HepG2 (cell line): ENCODE measurements at regions not wholly inside any gene's neighbourhood (a gene's known extent, or its start where the extent isn't known, plus 50 kb on each side); places are given as distances from the start of the nearest gene placed in this dataset.

Experiments
- ATAC-seq: fragments of 200-7000 bp; cut with Tn5 transposase; 3 replicates; pipeline ENCODE4 v1.9.1; 2020; ENCODE audit warnings: mild to moderate bottlenecking, moderate library complexity
- BruUV-seq: library from RNA; stranded (reverse); fragments of 400-500 nt; replicated peaks from 2 replicates; lab custom pipeline; 2021; lab: Mats Ljungman, UMichigan
- CTCF ChIA-PET: fragments of 300-600 bp; formaldehyde crosslinking; extraction: SDS; loops from one replicate; lab custom pipeline; 2021; ENCODE audit warnings: low total read pairs, inconsistent platforms, low intra/inter-chr PET ratio; lab: Yijun Ruan, JAX
- POLR2A ChIA-PET: fragments of 350-600 bp; sonication (Branson Sonifier 250); formaldehyde crosslinking; loops from one replicate; lab custom pipeline; 2020; ENCODE audit warnings: antibody characterized with exemption, inconsistent platforms; lab: Yijun Ruan, JAX
- DNase-seq: peaks from one replicate; pipeline ENCODE4 v3.0.0-alpha.2; 2015; ENCODE audit warnings: low spot score
- FAIRE-seq: peaks from 3 replicates; lab custom pipeline; 2011; peaks lifted over from hg19 to GRCh38; lab: Jason Lieb, UNC
- H2AFZ ChIP-seq: one replicate; pipeline ENCODE4 v1.6.1; 2011; ENCODE audit warnings: low read length, inconsistent platforms
- H3K27ac ChIP-seq: fragments of 300-600 bp; 3 replicates; pipeline ENCODE4 v1.8.0; 2011; ENCODE audit warnings: mixed run types, mild to moderate bottlenecking, mixed read lengths, low read length, inconsistent platforms; ENCODE audit not compliant: insufficient read depth; ENCODE audit errors: extremely low read length
- H3K27me3 ChIP-seq, 2 experiments: fragments of 200-600 bp in 1 of 2; 2 replicates in 1 of 2; 3 replicates in 1 of 2; pipeline versions ENCODE4 v1.6.0 to v1.8.0; 2011; ENCODE audit warnings: low read length in 2 of 2, mild to moderate bottlenecking in 2 of 2, moderate library complexity in 2 of 2, inconsistent platforms in 1 of 2; ENCODE audit not compliant: insufficient read depth in 2 of 2, control insufficient read depth in 1 of 2
- H3K36me3 ChIP-seq, 2 experiments: fragments of 200-600 bp in 1 of 2; replicated peaks in 1 of 2; 2 replicates in 1 of 2; 3 replicates in 1 of 2; pipeline versions ENCODE4 v1.5.1 to v1.8.0; 2011; ENCODE audit warnings: low read length in 2 of 2, inconsistent platforms in 1 of 2; ENCODE audit not compliant: insufficient read depth in 2 of 2, control insufficient read depth in 1 of 2
- H3K4me1 ChIP-seq: 2 replicates; pipeline ENCODE4 v1.5.1; 2012; ENCODE audit warnings: low read length, inconsistent platforms; ENCODE audit not compliant: insufficient read depth
- H3K4me2 ChIP-seq: 2 replicates; pipeline ENCODE4 v1.6.0; 2011; ENCODE audit warnings: low read depth, low read length, inconsistent platforms
- H3K4me3 ChIP-seq, 3 experiments: fragments of 200-600 bp in 1 of 3; sonication (generic), shearing (Covaris generic) in 1 of 3; replicated peaks in 1 of 3; 2 replicates each; pipeline ENCODE4 v1.5.1; 2011 to 2016; ENCODE audit warnings: low read length in 3 of 3, inconsistent platforms in 2 of 3, low read depth in 2 of 3, mild to moderate bottlenecking in 2 of 3, control low read depth in 1 of 3, mixed read lengths in 1 of 3; ENCODE audit not compliant: insufficient read depth in 1 of 3
- H3K79me2 ChIP-seq: one replicate; pipeline ENCODE4 v1.6.1; 2011; ENCODE audit warnings: low read length, inconsistent platforms; ENCODE audit not compliant: insufficient read depth
- H3K9ac ChIP-seq: 2 replicates; pipeline ENCODE4 v1.6.0; 2011; ENCODE audit warnings: mild to moderate bottlenecking, low read depth, low read length, inconsistent platforms; ENCODE audit not compliant: insufficient read depth
- H3K9me3 ChIP-seq: 2 replicates; pipeline ENCODE4 v1.5.1; 2012; ENCODE audit warnings: mild to moderate bottlenecking, low read length
- H4K20me1 ChIP-seq: 2 replicates; pipeline ENCODE4 v1.6.0; 2011; ENCODE audit warnings: inconsistent platforms, mild to moderate bottlenecking, low read length, moderate library complexity; ENCODE audit not compliant: insufficient read depth
- ARID3A ChIP-seq: IDR thresholded peaks from 2 replicates; pipeline ENCODE4 v1.6.1; 2012; ENCODE audit warnings: low read depth, low read length, improper control_type of control experiment
- ATF4 ChIP-seq, 2 experiments: fragments of 450-650 bp in 1 of 2; sonication (generic) in 1 of 2; formaldehyde crosslinking; IDR thresholded peaks; 2 replicates each; pipeline versions ENCODE4 v1.5.0 to v1.8.0; 2020 to 2022; ENCODE audit warnings: mild to moderate bottlenecking in 1 of 2, missing genetic modification reagents in 1 of 2
- HNRNPL ChIP-seq: fragments of 200-400 bp; formaldehyde crosslinking; IDR thresholded peaks from 2 replicates; pipeline ENCODE4 v1.6.1; 2017; ENCODE audit warnings: mild to moderate bottlenecking, low read depth, low read length
- HNRNPLL ChIP-seq: fragments of 200-400 bp; formaldehyde crosslinking; IDR thresholded peaks from 2 replicates; pipeline ENCODE4 v1.6.1; 2017; ENCODE audit warnings: mild to moderate bottlenecking, low read depth, low read length; ENCODE audit not compliant: poor library complexity, severe bottlenecking
- KLF16 ChIP-seq, 2 experiments: sonication (generic) in 1 of 2; formaldehyde crosslinking in 1 of 2; IDR thresholded peaks; 2 replicates each; pipeline versions ENCODE4 v1.6.1 to v1.8.0; 2016 to 2023; ENCODE audit warnings: missing genetic modification reagents in 2 of 2, missing compliant biosample characterization in 1 of 2
- MXD1 ChIP-seq: sonication (generic); formaldehyde crosslinking; IDR thresholded peaks from 2 replicates; pipeline ENCODE4 v1.4.0; 2020; ENCODE audit warnings: mild to moderate bottlenecking, missing genetic modification reagents
- NFE2 ChIP-seq: sonication (generic); formaldehyde crosslinking; IDR thresholded peaks from 2 replicates; pipeline ENCODE4 v1.4.0; 2020; ENCODE audit warnings: missing genetic modification reagents
- PBX2 ChIP-seq: IDR thresholded peaks from 2 replicates; pipeline ENCODE4 v1.6.1; 2016; ENCODE audit warnings: control low read depth
- PBX3 ChIP-seq: sonication (generic); formaldehyde crosslinking; IDR thresholded peaks from 2 replicates; pipeline ENCODE4 v1.8.1; 2023; ENCODE audit warnings: missing genetic modification reagents, inconsistent platforms, borderline replicate concordance
- ZNF101 ChIP-seq: sonication (generic); formaldehyde crosslinking; IDR thresholded peaks from 2 replicates; pipeline ENCODE4 v1.4.0; 2020; ENCODE audit warnings: mild to moderate bottlenecking, low read depth, missing genetic modification reagents, borderline replicate concordance
- ZNF276 ChIP-seq: sonication (generic); formaldehyde crosslinking; IDR thresholded peaks from 2 replicates; pipeline ENCODE4 v1.4.0; 2020; ENCODE audit warnings: mild to moderate bottlenecking, low read depth, missing genetic modification reagents
- ZNF503 ChIP-seq: sonication (generic); formaldehyde crosslinking; IDR thresholded peaks from 2 replicates; pipeline ENCODE4 v1.4.0; 2020; ENCODE audit warnings: missing genetic modification reagents
- ZNF614 ChIP-seq: IDR thresholded peaks from 2 replicates; pipeline ENCODE4 v1.6.1; 2018; ENCODE audit warnings: missing biosample characterization, missing genetic modification reagents, inconsistent platforms, borderline replicate concordance
- in situ Hi-C: cut with HindIII; loops from 2 replicates; pipeline ENCODE4 v1.10.0; 2017; ENCODE audit warnings: low pct_unique_long_range_greater_than_20kb; ENCODE audit not compliant: extremely low pct_ligation_motif_present
- intact Hi-C: fragments of 100-400 bp; cut with micrococcal nuclease; formaldehyde crosslinking; loops from one replicate; pipeline ENCODE4 v1.10.0; 2022; ENCODE audit not compliant: unreplicated experiment

- TF ChIP-seq ZNF101 (CRISPR knock-in tag) (no peak), ZNF503 (CRISPR knock-in tag) (no peak), KLF16 (CRISPR knock-in tag; IDR thresholded peaks at IDR 0.05) (no peak), ARID3A (no peak)
- TF ChIP-seq, all 625 proteins: peak for 0
Measured at GRCh38 chr1:88541596-88541995, 142.5 kb upstream of the PKN2 start (continued).

- Histone ChIP-seq H3K9me3 (no peaks in the 10 kb centered on the region), H3K36me3 (no peaks in the 10 kb centered on the region), H3K4me2 (no peak overlapping the region), H3K27me3 (no peaks in the 10 kb centered on the region), H4K20me1 (no peaks in the 10 kb centered on the region), H3K27ac (no peak overlapping the region), H3K4me3 (no peak overlapping the region), H3K4me1 (peaks cover 8% of the 10 kb centered on the region; the same call in 1 of the 2 replicates), H3K79me2 (no peaks in the 10 kb centered on the region), H2AFZ (no peak overlapping the region), H3K9ac (no peak overlapping the region)
- TF ChIP-seq MXD1 (no peak), ATF4 (CRISPR knock-in tag; IDR thresholded peaks at IDR 0.05) (no peak), PBX2 (CRISPR knock-in tag) (no peak), ZNF276 (no peak), PBX3 (CRISPR knock-in tag) (no peak), HNRNPL (no peak), HNRNPLL (no peak), NFE2 (no peak), ZNF614 (CRISPR knock-in tag) (no peak)
- ChIA-PET CTCF (no interaction called here), POLR2A (no interaction called here)
- no peak for ATAC-seq
- no peak for FAIRE-seq
- intact Hi-C loops (no loop called here), in situ Hi-C loops (no loop called here)
- no TSS peak for BruUV-seq
- DNase-seq, result no peak
Measured at GRCh38 chr1:88544195-88544594, 139.9 kb upstream of the PKN2 start.
